ENCODE measurements at regions not wholly inside any gene's neighbourhood (a gene's known extent, or its start where the extent isn't known, plus 50 kb on each side); places are given as distances from the start of the nearest gene placed in this dataset.

GRCh38 chr9:95627802-95628201 lies 111.0 kb upstream of the PTCH1 start:
- Histone ChIP-seq H4K20me1 (ENCODE audit: insufficient read depth) (no peaks in the 10 kb centered on the region), H3K27ac (ENCODE audit: low read depth, low read length) (no peak overlapping the region), H3K4me2 (ENCODE audit: low read length) (no peak overlapping the region), H2AFZ (ENCODE audit: low read depth, low read length, poor library complexity, severe bottlenecking) (no peak overlapping the region), H3K9ac (ENCODE audit: low read length) (no peak overlapping the region), H3K4me1 (ENCODE audit: control insufficient read depth in 1 of 2, insufficient read depth in 2 of 2, low read length in 2 of 2) (peaks cover 0 to 7% of the 10 kb centered on the region in 2 experiments; a peak in 2 of 4 replicates), H3K4me3 (replicated peaks in 1 of 2; ENCODE audit: low read depth in 1 of 2, low read length in 2 of 2) (no peak overlapping the region), H3K9me2 (ENCODE audit: insufficient read depth) (no peaks in the 10 kb centered on the region), H3K36me3 (ENCODE audit: control insufficient read depth in 1 of 2, insufficient read depth in 2 of 2, low read length in 2 of 2) (no peaks in the 10 kb centered on the region), H3K9me3 (ENCODE audit: control insufficient read depth in 1 of 2, insufficient read depth in 1 of 2, low read depth in 1 of 2, low read length in 2 of 2) (no peaks in the 10 kb centered on the region), H3K79me2 (ENCODE audit: insufficient read depth, low read length) (no peaks in the 10 kb centered on the region), H3K27me3 (ENCODE audit: insufficient read depth, low read length) (no peaks in the 10 kb centered on the region; the same call in 1 of the 2 replicates)
- CTCF ChIA-PET, result no interaction called here
- ATAC-seq (no peak), DNase-seq (ENCODE audit: low read depth, low spot score) (no peak)
- no TSS peak for BruUV-seq (replicated peaks)
- POLR2A ChIA-PET, result no interaction called here
- intact Hi-C loops (cut with micrococcal nuclease), result no loop called here
- RAD21 ChIA-PET (ENCODE audit: low non-redundant PET in 1 of 2, low total read pairs in 2 of 2, uncharacterized antibody in 2 of 2, unreplicated experiment in 2 of 2), result no interaction called here
- TF ChIP-seq SRF (IDR thresholded peaks at IDR 0.05; ENCODE audit: low read depth) (no peak), EZH2phosphoT487 (IDR thresholded peaks at IDR 0.05; ENCODE audit: borderline replicate concordance) (no peak), EZH2 (IDR thresholded peaks at IDR 0.05) (no peak), ZBTB33 (IDR thresholded peaks at IDR 0.05; ENCODE audit: extremely low read depth, insufficient replicate concordance, low read length) (no peak), SIN3A (IDR thresholded peaks at IDR 0.05; ENCODE audit: low read depth) (no peak), POLR2AphosphoS5 (IDR thresholded peaks at IDR 0.05; ENCODE audit: low read depth, low read length) (no peak), ZNF274 (IDR thresholded peaks at IDR 0.05; ENCODE audit: low read depth, low read length) (no peak), YY1 (IDR thresholded peaks at IDR 0.05; ENCODE audit: extremely low read depth, insufficient replicate concordance, low read depth, low read length) (no peak), SP1 (IDR thresholded peaks at IDR 0.05; ENCODE audit: low read depth) (no peak), JUND (IDR thresholded peaks at IDR 0.05) (no peak), ELF1 (IDR thresholded peaks at IDR 0.05; ENCODE audit: borderline replicate concordance, low read depth) (no peak), REST (IDR thresholded peaks at IDR 0.05; ENCODE audit: low read depth) (no peak), FOSL1 (IDR thresholded peaks at IDR 0.05; ENCODE audit: low read depth) (no peak), TCF7L2 (IDR thresholded peaks at IDR 0.05; ENCODE audit: borderline replicate concordance, extremely low read depth, insufficient read depth, insufficient read length) (no peak), POLR2A (IDR thresholded peaks at IDR 0.05; ENCODE audit: borderline replicate concordance, extremely low read depth, insufficient read depth, insufficient read length) (no peak), CEBPB (IDR thresholded peaks at IDR 0.05; ENCODE audit: low read depth) (no peak), CBX3 (IDR thresholded peaks at IDR 0.05; ENCODE audit: low read depth) (no peak)
- TF ChIP-seq, protein P1, sequence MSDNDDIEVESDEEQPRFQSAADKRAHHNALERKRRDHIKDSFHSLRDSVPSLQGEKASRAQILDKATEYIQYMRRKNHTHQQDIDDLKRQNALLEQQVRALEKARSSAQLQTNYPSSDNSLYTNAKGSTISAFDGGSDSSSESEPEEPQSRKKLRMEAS (IDR thresholded peaks at IDR 0.05), result no peak
- TF ChIP-seq, protein P2, sequence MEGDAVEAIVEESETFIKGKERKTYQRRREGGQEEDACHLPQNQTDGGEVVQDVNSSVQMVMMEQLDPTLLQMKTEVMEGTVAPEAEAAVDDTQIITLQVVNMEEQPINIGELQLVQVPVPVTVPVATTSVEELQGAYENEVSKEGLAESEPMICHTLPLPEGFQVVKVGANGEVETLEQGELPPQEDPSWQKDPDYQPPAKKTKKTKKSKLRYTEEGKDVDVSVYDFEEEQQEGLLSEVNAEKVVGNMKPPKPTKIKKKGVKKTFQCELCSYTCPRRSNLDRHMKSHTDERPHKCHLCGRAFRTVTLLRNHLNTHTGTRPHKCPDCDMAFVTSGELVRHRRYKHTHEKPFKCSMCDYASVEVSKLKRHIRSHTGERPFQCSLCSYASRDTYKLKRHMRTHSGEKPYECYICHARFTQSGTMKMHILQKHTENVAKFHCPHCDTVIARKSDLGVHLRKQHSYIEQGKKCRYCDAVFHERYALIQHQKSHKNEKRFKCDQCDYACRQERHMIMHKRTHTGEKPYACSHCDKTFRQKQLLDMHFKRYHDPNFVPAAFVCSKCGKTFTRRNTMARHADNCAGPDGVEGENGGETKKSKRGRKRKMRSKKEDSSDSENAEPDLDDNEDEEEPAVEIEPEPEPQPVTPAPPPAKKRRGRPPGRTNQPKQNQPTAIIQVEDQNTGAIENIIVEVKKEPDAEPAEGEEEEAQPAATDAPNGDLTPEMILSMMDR (IDR thresholded peaks at IDR 0.05 in 2 of 3, conservative IDR thresholded peaks at IDR 0.05 in 1 of 3; ENCODE audit: borderline replicate concordance in 1 of 3, insufficient read depth in 1 of 3, low read depth in 2 of 3, low read length in 2 of 3), result no peak
